H1 (cell line): ENCODE measurements at regions not wholly inside any gene's neighbourhood (a gene's known extent, or its start where the extent isn't known, plus 50 kb on each side); places are given as distances from the start of the nearest gene placed in this dataset.

ENCODE experiments used
- HDAC2 ChIP-seq, 2 experiments: fragments of 300-600 bp in 1 of 2; sonication (generic) in 1 of 2; IDR thresholded peaks; 2 replicates each; pipeline ENCODE4 v1.6.1; 2011 to 2012; ENCODE audit warnings: low read depth in 2 of 2, low read length in 2 of 2, mild to moderate bottlenecking in 2 of 2, moderate library complexity in 2 of 2, borderline replicate concordance in 1 of 2, inconsistent platforms in 1 of 2
- JUN ChIP-seq: IDR thresholded peaks from 2 replicates; pipeline ENCODE4 v1.6.1; 2011; ENCODE audit warnings: low read depth, mild to moderate bottlenecking, improper control_type of control experiment, low read length
- PHF8 ChIP-seq: fragments of 200-600 bp; sonication (generic); conservative IDR thresholded peaks from 2 replicates; pipeline ENCODE4 v1.7.1; 2012; ENCODE audit warnings: low read depth, mild to moderate bottlenecking, inconsistent platforms, low read length, moderate library complexity
- RBBP5 ChIP-seq: IDR thresholded peaks from 2 replicates; pipeline ENCODE4 v1.7.1; 2012; ENCODE audit warnings: low read depth, mild to moderate bottlenecking, inconsistent platforms, low read length, moderate library complexity, borderline replicate concordance
- SP4 ChIP-seq: IDR thresholded peaks from 2 replicates; pipeline ENCODE4 v1.6.1; 2012; ENCODE audit warnings: low read length, inconsistent platforms
- SUZ12 ChIP-seq: fragments of 200-600 bp; sonication (generic); IDR thresholded peaks from 2 replicates; pipeline ENCODE4 v1.6.1; 2012; ENCODE audit warnings: mild to moderate bottlenecking, inconsistent platforms, low read length, moderate library complexity, mixed read lengths
- TAF1 ChIP-seq: IDR thresholded peaks from 2 replicates; pipeline ENCODE4 v1.6.1; 2011; ENCODE audit warnings: mild to moderate bottlenecking, low read depth, low read length
- USF2 ChIP-seq: IDR thresholded peaks from 2 replicates; pipeline ENCODE4 v1.6.1; 2011; ENCODE audit warnings: low read length, improper control_type of control experiment

GRCh38 chr3:162770551-162770950 lies 1273.9 kb downstream of the OTOL1 start (continued):
- TF ChIP-seq USF2 (no peak), PHF8 (no peak), RBBP5 (no peak), SUZ12 (no peak), SP4 (no peak), TAF1 (no peak), JUN (no peak), HDAC2 (IDR thresholded peaks at IDR 0.05; ENCODE audit: borderline replicate concordance in 1 of 2, low read depth in 2 of 2, low read length in 2 of 2) (no peak)
